ENCODE measurements at regions not wholly inside any gene's neighbourhood (a gene's known extent, or its start where the extent isn't known, plus 50 kb on each side); places are given as distances from the start of the nearest gene placed in this dataset.

- no peak for TF ChIP-seq ATF6 (CRISPR knock-in tag; IDR thresholded peaks at IDR 0.05)
Measured at GRCh38 chr3:117218641-117219048, 509.1 kb downstream of the TUSC7 start (continued).

GRCh38 chr3:117219296-117219695 lies 509.7 kb downstream of the TUSC7 start:
- Histone ChIP-seq H3K79me2 (ENCODE audit: control insufficient read depth, insufficient read depth, low read length) (no peaks in the 10 kb centered on the region), H3K27me3 (ENCODE audit: control insufficient read depth in 2 of 2, insufficient read depth in 2 of 2, low read length in 2 of 2) (no peaks in the 10 kb centered on the region), H3K4me3 (no peak overlapping the region), H2AFZ (ENCODE audit: low read depth, low read length) (no peak overlapping the region), H3K36me3 (ENCODE audit: control insufficient read depth, insufficient read depth, low read length) (no peaks in the 10 kb centered on the region), H3K27ac (ENCODE audit: extremely low read depth, low read depth, low read length) (no peak overlapping the region), H3K4me2 (ENCODE audit: insufficient read depth, low read length) (no peak overlapping the region), H3K9me3 (replicated peaks; ENCODE audit: control insufficient read depth, insufficient read depth, low read depth, low read length) (no peaks in the 10 kb centered on the region), H4K20me1 (replicated peaks; ENCODE audit: control insufficient read depth, insufficient read depth, low read length) (no peaks in the 10 kb centered on the region), H3K9me1 (ENCODE audit: control insufficient read depth, insufficient read depth, low read length) (no peaks in the 10 kb centered on the region), H3K9ac (ENCODE audit: insufficient read depth in 1 of 2, low read depth in 2 of 2, low read length in 2 of 2) (no peak overlapping the region), H3K4me1 (replicated peaks in 1 of 2; ENCODE audit: control insufficient read depth in 2 of 2, insufficient read depth in 2 of 2, low read length in 2 of 2) (no peaks in the 10 kb centered on the region)
- ChIA-PET POLR2A (no interaction called here), CTCF (ENCODE audit: low intra/inter-chr PET ratio) (no interaction called here)
- no peak for DNase-seq (ENCODE audit: extremely low read depth in 1 of 4, low spot score in 3 of 4)
- intact Hi-C loops (cut with micrococcal nuclease) = no loop called here
- 4% methylated on average over 2 of the region's 2 CpGs for WGBS (ENCODE audit: insufficient coverage, low coverage, missing lambda C conversion rate)
- in situ Hi-C loops (cut with MboI) = no loop called here
- ATAC-seq = no peak
- no peak for FAIRE-seq
- no TSS peak for BruUV-seq (replicated peaks)
- TF ChIP-seq KLF10 (CRISPR knock-in tag; IDR thresholded peaks at IDR 0.05) (no peak), REST (IDR thresholded peaks at IDR 0.05; ENCODE audit: borderline replicate concordance) (no peak), REST (CRISPR knock-in tag; IDR thresholded peaks at IDR 0.05; ENCODE audit: low read depth) (no peak), EWSR1 (IDR thresholded peaks at IDR 0.05; ENCODE audit: borderline replicate concordance, low read depth, partially characterized antibody) (no peak), ZNF280B (CRISPR knock-in tag; IDR thresholded peaks at IDR 0.05) (no peak), KDM4B (IDR thresholded peaks at IDR 0.05; ENCODE audit: borderline replicate concordance in 2 of 2, low read depth in 1 of 2) (no peak), MBD1 (CRISPR knock-in tag; IDR thresholded peaks at IDR 0.05) (no peak)

All from K562 (cell line).